Activated CD8-positive, alpha-beta memory T cell treated with anti-CD3 and anti-CD28 coated beads, Interleukin-2, amount 50 U/mL, for 4 hours (primary cell): ENCODE measurements at regions not wholly inside any gene's neighbourhood (a gene's known extent, or its start where the extent isn't known, plus 50 kb on each side); places are given as distances from the start of the nearest gene placed in this dataset.
"Not testable (repeated sequence)": the region's sequence is repeated elsewhere in the genome, so short reads cannot be mapped to it uniquely, and the experiment has no call there.

Experiments
- DNase-seq: peaks from one replicate; pipeline ENCODE4 v3.0.0-alpha.2; 2020

DNA sequence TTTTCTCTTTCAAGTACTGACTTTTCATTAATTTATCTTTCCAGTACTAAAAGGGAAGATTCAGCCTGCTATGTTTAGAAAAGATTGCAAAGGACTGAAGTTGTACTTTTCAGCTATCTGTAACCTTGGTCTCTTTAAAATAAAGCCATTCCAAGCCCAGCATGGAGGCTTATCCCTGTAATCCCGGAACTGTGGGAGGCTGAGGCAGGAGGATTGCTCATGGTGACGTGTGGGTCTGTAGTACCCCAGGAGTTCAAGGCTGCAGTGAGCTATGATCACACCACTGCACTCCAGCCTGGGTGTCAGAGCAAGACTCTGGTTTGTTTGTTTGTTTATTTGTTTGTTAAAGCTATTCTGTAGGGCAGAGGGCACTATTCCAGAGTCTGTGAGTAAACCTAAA lies 50.6 kb upstream of the TMEM170B start:
- no peak for DNase-seq

- no peak for DNase-seq
These were observed 51.1 kb upstream of the TMEM170B start for GRCh38 chr6:11486486-11486885.

DNA sequence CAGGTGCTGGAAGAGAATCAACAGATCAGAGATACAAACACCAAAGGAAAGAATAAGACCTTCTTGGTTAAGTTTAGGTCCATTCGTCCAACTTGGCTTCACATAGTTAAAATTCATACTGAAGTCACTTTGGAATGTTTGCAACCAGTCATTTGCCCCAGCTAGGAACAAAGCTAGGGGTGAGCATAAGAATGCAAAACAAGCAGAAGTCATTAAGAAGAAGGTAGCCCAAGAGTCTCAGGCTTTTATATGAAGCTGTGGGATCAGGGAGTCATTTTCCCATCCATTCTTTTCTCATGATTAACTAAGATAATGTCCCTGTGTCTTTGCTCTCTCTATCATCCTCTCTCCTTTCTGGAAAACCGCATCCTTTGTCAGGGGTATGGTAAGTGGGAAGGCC lies 51.5 kb upstream of the TMEM170B start:
- DNase-seq, result no peak

GRCh38 chr6:11485271-11485670 lies 52.3 kb upstream of the TMEM170B start:
- no peak for DNase-seq

DNA sequence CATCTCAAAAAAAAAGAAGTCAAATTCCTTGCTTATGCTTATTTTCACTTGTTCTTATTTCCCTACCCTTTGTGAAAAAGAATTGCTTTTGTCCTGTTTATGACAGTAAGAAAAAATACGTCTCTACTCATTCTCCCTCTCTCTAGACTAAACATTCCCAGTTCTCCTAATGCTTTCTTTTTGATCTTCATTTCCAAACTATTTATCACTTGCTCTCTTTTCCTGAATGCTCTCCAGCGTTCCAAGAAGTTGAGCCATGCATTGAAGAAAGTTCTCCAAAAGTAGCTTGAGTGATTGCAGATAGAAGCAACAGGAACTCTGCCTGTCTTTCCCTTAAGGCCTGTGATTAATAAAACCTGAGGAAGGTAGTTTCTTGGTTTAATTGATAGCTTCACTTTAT lies 53.1 kb upstream of the TMEM170B start:
- DNase-seq, result no peak

GRCh38 chr6:11482616-11483015 lies 54.9 kb upstream of the TMEM170B start:
- no peak for DNase-seq

GRCh38 chr6:11480541-11480940 lies 57.0 kb upstream of the TMEM170B start:
- no peak for DNase-seq

- DNase-seq, result no peak
These were observed 58.3 kb upstream of the TMEM170B start for GRCh38 chr6:11479296-11479695.

DNA sequence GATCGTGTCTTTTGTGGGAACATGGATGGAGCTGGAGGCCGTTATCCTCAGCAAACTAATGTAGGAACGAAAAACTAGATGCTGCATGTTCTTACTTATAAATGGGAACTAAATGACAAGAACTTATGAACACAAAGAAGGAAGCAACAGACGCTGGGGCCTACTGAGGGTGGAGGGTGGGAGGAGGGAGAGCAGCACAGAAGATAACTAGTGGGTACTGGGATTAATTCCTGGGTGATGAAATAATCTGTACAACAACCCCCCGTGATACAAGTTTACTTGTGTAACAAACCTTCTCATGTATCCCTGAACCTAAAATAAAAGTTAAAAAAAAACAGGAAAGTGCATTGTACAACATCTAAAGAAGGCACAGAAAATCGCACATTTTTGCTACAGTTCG lies 59.0 kb upstream of the TMEM170B start:
- DNase-seq, result no peak

- DNase-seq, result no peak
These were observed 62.5 kb upstream of the TMEM170B start for GRCh38 chr6:11475016-11475415.

DNA sequence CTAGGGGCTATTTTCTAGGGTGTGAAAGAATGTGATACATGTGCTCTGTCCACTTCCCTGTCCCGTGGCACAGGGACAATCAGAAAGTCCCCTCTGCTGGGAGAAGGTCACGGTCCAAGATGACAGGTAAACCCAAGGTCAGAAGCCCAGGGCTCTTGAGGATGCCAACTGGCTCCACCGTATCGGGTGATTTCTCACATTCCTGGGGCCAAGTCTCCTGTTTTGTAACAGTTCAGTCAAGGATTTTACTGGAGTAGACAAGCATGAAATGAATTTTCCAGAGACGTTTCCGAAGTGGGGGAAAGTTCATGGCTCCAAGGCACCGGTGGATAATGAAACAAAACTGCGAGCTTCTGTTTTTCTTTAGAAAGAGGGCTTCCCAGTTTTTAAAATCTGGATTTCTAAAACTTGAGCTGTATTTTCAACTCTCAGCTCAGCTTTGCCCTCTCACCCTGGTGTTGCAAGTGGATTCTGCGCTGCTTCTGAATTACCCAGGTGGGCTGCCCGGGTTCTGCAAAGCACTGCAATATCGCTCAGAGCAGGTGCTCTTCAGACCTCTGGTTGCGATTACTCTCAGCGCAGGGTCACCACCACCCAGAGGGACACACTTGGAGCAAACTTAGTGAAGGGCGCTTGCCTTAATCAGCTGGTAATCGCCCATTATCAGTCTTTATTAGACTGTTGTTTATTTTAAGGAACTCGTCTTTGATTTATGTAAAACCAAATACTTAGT lies 64.4 kb upstream of the TMEM170B start:
- no peak for DNase-seq

DNA sequence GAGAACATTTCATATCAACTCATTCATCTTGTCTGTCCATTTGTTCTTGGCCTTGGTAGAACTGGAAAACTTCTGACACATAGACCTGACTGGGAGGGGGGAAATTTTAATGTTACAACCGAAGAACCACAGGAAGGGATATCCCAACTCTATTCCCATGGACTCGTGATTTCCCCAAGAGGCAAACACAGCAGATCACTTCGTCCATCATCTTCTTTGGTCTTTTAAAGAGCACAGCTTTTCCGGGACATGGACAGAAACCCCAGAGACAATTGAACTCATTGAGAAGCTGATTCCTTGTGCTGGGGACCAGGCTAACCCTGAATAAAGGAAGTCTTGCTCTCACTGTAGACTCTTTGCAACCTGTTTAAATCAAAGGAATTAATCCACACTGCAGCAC lies 66.3 kb upstream of the TMEM170B start:
- no peak for DNase-seq

DNA sequence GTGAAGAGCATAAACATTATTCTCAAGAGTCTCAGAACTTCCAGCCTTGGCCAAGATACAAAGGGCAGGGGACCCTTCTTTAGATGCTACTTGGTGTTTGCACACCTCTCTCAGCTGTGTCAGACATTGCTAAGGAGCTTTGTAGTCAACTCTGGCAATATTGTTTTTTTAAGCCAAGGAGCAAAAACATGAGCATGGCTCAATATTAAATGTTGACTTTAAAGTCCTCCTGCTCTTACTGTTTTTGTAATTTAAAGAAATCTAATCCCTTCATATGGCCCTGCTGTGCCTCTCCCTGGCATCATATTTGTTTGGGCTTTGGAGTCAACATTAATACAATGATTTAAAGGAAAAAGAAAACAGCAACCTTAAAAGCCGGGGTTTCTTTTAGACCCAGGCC lies 67.9 kb upstream of the TMEM170B start:
- no peak for DNase-seq

DNA sequence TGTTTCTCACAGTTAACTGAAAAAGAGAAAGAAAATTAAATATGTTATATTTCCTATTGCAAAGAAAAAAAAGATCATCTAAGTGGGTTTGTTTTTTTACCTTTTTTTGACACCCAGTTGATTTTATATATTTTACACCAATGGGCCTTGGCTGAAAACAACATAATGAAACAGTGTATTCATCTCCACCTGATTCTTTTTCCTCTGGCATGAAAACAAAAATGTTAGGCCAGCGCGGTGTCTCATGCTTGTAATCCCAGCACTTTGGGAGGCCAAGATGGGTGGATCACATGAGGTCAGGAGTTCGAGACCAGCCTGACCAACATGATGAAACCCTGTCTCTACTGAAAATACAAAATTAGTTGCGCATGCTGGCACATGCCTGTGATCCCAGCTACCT lies 69.3 kb upstream of the TMEM170B start:
- not testable (repeated sequence) for DNase-seq

DNA sequence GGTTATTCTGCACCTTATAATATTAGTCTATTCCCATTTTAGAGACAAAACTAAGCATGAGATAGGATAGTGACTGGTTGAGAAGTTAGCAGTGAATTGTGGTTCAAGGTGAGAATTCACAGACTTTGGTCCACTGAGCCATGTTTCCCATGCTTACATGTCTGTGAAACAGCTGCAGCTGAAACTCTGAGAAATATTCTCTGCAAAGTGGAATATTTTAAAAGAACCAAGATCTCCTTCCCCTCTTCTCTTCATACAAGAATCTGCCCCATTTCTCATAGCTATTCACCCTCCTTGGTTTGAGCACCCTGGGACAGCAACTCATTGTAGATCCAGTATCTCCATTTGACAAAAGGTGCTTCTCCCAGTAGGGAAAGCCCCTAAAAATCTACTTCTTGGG lies 70.2 kb upstream of the TMEM170B start:
- DNase-seq, result no peak

DNA sequence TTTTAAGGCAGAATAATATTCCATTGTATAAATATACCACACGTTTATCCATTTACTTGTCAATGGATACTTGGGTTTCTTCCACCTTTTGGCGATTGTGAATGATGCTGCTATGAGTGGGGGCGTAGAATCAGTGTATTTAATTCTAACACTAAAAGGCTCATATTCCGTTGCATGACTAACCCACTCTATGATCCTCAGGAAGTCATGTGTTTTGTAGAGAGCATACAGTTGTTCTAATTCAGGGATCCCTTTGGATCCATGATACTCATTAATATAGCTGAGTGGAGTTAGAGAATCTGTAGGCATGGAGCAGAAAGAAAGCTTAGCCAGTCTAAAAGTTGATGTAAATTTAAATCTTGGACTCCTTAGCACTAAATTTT lies 74.2 kb upstream of the TMEM170B start:
- no peak for DNase-seq

- no peak for DNase-seq
These were observed 74.7 kb upstream of the TMEM170B start for GRCh38 chr6:11462742-11463397.

GRCh38 chr6:11460837-11461661 lies 76.5 kb upstream of the TMEM170B start:
- DNase-seq, result no peak

GRCh38 chr6:11460001-11460668 lies 77.4 kb upstream of the TMEM170B start:
- no peak for DNase-seq

- DNase-seq, result no peak
These were observed 78.4 kb upstream of the TMEM170B start for GRCh38 chr6:11459079-11459610.

GRCh38 chr6:11458509-11458908 lies 79.0 kb upstream of the TMEM170B start:
- no peak for DNase-seq

DNA sequence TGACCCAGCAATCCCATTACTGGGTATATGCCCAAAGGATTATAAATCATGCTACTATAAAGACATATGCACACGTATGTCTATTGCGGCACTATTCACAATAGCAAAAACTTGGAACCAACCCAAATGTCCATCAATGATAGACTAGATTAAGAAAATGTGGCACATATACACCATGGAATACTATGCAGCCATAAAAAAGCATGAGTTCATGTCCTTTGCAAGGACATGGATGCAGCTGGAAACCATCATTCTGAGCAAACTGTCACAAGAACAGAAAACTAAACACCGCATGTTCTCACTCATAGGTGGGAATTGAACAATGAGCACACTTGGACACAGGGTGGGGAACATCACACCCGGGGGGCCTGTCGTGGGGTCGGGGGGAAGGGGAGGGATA lies 80.1 kb upstream of the TMEM170B start:
- not testable (repeated sequence) for DNase-seq

DNA sequence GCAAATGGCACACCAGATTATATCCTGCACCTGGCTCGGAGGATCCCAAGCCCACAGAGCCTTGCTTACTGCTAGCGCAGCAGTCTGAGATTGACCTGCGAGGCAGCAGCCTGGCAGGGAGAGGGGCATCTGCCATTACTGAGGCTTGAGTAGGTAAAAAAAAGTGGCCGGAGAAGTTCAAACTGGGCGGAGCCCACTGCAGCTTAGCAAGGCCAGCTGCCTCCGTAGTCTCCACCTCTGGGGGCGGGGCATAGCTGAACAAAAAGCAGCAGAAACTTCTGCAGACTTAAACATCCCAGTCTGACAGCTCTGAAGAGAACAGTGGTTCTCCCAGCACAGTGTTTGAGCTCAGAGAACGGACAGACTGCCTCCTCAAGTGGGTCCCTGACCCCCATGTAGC lies 85.4 kb upstream of the TMEM170B start:
- not testable (repeated sequence) for DNase-seq
